ENCODE measurements at regions not wholly inside any gene's neighbourhood (a gene's known extent, or its start where the extent isn't known, plus 50 kb on each side); places are given as distances from the start of the nearest gene placed in this dataset.

DNA sequence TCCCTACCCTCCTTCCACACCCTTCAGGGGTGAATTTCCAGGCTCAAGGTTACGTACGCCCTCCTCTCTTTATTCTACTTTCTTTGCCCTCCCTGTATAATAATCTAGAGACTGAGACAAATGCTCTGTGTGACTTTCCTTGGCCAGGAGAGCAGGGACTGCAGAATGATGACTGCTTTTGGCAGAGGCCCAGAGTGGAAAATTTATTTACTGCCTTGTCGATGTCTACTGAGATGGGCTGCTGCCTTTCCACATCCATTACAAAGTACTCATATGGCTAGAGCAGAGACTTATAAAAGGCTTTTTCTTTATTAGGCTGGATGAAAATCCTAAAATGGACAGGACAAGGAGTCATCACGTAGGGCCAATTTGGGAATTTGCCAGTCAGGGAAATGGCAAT, 576.2 kb downstream of the TUSC7 start:
- TF ChIP-seq, protein P1, sequence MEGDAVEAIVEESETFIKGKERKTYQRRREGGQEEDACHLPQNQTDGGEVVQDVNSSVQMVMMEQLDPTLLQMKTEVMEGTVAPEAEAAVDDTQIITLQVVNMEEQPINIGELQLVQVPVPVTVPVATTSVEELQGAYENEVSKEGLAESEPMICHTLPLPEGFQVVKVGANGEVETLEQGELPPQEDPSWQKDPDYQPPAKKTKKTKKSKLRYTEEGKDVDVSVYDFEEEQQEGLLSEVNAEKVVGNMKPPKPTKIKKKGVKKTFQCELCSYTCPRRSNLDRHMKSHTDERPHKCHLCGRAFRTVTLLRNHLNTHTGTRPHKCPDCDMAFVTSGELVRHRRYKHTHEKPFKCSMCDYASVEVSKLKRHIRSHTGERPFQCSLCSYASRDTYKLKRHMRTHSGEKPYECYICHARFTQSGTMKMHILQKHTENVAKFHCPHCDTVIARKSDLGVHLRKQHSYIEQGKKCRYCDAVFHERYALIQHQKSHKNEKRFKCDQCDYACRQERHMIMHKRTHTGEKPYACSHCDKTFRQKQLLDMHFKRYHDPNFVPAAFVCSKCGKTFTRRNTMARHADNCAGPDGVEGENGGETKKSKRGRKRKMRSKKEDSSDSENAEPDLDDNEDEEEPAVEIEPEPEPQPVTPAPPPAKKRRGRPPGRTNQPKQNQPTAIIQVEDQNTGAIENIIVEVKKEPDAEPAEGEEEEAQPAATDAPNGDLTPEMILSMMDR (IDR thresholded peaks at IDR 0.05 in 4 of 5, conservative IDR thresholded peaks at IDR 0.05 in 1 of 5) = no peak
- TF ChIP-seq POLR2A (IDR thresholded peaks at IDR 0.05) = no peak

Data from gastrocnemius medialis (tissue), 4 donors.